ENCODE measurements at regions not wholly inside any gene's neighbourhood (a gene's known extent, or its start where the extent isn't known, plus 50 kb on each side); places are given as distances from the start of the nearest gene placed in this dataset.

DNA sequence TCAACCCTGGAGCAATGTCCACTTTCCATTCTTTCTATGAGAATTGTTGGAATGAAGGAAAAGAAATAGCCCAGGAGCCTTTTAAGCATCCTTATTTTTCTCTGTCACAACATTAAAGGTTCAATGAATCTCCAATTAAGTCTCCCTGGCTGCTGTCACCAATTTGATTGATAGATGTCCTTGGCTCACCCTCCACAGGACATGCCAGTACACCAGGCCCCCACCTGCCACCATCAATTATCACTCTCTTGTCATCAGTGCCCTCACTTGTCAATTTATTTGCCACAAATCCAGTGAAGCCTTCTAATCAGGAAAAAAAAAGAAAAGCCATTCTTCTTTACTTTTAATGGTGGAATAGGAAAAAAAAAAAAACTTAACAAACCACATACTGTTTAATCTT is 453.6 kb downstream of the CENPC start:
- TF ChIP-seq HNF4G (IDR thresholded peaks at IDR 0.05; ENCODE audit: borderline replicate concordance, low read depth, low read length) (no peak), HNF4G (CRISPR knock-in tag; IDR thresholded peaks at IDR 0.05; ENCODE audit: borderline replicate concordance, low read depth) (no peak), TBP (CRISPR knock-in tag; IDR thresholded peaks at IDR 0.05) (no peak), ZNF296 (CRISPR knock-in tag; conservative IDR thresholded peaks at IDR 0.05) (no peak), DR1 (CRISPR knock-in tag; IDR thresholded peaks at IDR 0.05) (no peak), SIN3A (IDR thresholded peaks at IDR 0.05; ENCODE audit: borderline replicate concordance, low read depth, low read length) (no peak), NFE2L2 (IDR thresholded peaks at IDR 0.05; ENCODE audit: low read length) (no peak), PLRG1 (conservative IDR thresholded peaks at IDR 0.05) (no peak), NBN (conservative IDR thresholded peaks at IDR 0.05) (no peak)
- TF ChIP-seq, protein P1, sequence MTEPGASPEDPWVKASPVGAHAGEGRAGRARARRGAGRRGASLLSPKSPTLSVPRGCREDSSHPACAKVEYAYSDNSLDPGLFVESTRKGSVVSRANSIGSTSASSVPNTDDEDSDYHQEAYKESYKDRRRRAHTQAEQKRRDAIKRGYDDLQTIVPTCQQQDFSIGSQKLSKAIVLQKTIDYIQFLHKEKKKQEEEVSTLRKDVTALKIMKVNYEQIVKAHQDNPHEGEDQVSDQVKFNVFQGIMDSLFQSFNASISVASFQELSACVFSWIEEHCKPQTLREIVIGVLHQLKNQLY (CRISPR knock-in tag; IDR thresholded peaks at IDR 0.05): no peak
- TF ChIP-seq, protein P2, sequence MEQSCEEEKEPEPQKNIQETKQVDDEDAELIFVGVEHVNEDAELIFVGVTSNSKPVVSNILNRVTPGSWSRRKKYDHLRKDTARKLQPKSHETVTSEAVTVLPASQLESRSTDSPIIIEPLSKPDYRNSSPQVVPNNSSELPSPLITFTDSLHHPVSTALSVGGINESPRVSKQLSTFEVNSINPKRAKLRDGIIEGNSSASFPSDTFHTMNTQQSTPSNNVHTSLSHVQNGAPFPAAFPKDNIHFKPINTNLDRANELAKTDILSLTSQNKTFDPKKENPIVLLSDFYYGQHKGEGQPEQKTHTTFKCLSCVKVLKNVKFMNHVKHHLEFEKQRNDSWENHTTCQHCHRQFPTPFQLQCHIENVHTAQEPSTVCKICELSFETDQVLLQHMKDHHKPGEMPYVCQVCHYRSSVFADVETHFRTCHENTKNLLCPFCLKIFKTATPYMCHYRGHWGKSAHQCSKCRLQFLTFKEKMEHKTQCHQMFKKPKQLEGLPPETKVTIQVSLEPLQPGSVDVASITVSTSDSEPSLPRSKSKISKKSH (CRISPR knock-in tag; IDR thresholded peaks at IDR 0.05; ENCODE audit: borderline replicate concordance): no peak
- TF ChIP-seq, protein P3, sequence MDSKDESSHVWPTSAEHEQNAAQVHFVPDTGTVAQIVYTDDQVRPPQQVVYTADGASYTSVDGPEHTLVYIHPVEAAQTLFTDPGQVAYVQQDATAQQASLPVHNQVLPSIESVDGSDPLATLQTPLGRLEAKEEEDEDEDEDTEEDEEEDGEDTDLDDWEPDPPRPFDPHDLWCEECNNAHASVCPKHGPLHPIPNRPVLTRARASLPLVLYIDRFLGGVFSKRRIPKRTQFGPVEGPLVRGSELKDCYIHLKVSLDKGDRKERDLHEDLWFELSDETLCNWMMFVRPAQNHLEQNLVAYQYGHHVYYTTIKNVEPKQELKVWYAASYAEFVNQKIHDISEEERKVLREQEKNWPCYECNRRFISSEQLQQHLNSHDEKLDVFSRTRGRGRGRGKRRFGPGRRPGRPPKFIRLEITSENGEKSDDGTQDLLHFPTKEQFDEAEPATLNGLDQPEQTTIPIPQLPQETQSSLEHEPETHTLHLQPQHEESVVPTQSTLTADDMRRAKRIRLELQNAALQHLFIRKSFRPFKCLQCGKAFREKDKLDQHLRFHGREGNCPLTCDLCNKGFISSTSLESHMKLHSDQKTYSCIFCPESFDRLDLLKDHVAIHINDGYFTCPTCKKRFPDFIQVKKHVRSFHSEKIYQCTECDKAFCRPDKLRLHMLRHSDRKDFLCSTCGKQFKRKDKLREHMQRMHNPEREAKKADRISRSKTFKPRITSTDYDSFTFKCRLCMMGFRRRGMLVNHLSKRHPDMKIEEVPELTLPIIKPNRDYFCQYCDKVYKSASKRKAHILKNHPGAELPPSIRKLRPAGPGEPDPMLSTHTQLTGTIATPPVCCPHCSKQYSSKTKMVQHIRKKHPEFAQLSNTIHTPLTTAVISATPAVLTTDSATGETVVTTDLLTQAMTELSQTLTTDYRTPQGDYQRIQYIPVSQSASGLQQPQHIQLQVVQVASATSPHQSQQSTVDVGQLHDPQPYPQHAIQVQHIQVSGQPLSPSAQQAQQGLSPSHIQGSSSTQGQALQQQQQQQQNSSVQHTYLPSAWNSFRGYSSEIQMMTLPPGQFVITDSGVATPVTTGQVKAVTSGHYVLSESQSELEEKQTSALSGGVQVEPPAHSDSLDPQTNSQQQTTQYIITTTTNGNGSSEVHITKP (CRISPR knock-in tag; IDR thresholded peaks at IDR 0.05; ENCODE audit: low read depth): no peak

All from HepG2 (cell line).